ENCODE measurements at regions not wholly inside any gene's neighbourhood (a gene's known extent, or its start where the extent isn't known, plus 50 kb on each side); places are given as distances from the start of the nearest gene placed in this dataset.

DNA sequence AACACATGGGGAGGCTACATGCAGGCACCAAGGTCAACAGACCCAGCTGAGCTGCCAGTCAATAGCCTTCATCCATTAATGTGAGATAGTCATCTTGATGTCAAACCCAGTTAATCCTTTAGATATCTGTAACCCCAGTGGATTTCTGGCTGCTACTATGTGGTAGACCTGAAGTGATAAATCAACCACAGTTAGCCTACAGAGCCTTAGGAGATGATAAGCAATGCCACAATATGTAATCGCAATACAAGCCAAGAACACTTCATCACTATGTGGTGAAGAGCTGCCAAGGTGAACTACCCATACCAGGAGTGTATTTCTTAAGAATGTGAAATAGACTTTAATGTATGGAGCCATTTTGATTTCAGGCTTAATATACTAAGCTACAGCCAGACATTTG lies 1175.5 kb downstream of the DTWD2 start:
- TF ChIP-seq, protein P1, sequence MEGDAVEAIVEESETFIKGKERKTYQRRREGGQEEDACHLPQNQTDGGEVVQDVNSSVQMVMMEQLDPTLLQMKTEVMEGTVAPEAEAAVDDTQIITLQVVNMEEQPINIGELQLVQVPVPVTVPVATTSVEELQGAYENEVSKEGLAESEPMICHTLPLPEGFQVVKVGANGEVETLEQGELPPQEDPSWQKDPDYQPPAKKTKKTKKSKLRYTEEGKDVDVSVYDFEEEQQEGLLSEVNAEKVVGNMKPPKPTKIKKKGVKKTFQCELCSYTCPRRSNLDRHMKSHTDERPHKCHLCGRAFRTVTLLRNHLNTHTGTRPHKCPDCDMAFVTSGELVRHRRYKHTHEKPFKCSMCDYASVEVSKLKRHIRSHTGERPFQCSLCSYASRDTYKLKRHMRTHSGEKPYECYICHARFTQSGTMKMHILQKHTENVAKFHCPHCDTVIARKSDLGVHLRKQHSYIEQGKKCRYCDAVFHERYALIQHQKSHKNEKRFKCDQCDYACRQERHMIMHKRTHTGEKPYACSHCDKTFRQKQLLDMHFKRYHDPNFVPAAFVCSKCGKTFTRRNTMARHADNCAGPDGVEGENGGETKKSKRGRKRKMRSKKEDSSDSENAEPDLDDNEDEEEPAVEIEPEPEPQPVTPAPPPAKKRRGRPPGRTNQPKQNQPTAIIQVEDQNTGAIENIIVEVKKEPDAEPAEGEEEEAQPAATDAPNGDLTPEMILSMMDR (IDR thresholded peaks at IDR 0.05), result no peak
- TF ChIP-seq POLR2A (IDR thresholded peaks at IDR 0.05), result no peak

Data from thyroid gland (tissue), 4 donors.